Renal pelvis (tissue), 1 donor: ENCODE measurements at regions not wholly inside any gene's neighbourhood (a gene's known extent, or its start where the extent isn't known, plus 50 kb on each side); places are given as distances from the start of the nearest gene placed in this dataset.

Experiments
- DNase-seq: peaks from one replicate; pipeline ENCODE4 v3.0.0-alpha.2; 2013

DNA sequence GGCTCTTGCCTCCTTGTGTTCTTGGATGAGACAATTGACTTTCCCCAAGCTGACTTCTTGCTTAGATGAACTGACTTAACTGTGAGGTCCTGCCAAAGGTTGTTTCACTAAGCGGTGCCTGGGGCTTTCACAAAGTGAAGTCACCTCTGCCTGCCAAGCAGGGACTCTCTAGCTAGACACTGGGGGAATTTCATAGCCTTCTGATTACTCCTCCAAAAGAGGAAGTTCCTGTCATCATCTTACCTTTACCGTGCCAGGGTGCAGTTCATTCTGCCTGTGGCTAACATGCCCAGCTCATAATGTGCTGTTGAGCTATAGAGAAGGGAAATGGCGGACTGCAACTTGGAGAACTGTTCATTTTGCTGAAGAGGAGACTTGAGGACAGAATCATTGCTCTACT is 472.0 kb upstream of the WWC1 start:
- DNase-seq = no peak

DNA sequence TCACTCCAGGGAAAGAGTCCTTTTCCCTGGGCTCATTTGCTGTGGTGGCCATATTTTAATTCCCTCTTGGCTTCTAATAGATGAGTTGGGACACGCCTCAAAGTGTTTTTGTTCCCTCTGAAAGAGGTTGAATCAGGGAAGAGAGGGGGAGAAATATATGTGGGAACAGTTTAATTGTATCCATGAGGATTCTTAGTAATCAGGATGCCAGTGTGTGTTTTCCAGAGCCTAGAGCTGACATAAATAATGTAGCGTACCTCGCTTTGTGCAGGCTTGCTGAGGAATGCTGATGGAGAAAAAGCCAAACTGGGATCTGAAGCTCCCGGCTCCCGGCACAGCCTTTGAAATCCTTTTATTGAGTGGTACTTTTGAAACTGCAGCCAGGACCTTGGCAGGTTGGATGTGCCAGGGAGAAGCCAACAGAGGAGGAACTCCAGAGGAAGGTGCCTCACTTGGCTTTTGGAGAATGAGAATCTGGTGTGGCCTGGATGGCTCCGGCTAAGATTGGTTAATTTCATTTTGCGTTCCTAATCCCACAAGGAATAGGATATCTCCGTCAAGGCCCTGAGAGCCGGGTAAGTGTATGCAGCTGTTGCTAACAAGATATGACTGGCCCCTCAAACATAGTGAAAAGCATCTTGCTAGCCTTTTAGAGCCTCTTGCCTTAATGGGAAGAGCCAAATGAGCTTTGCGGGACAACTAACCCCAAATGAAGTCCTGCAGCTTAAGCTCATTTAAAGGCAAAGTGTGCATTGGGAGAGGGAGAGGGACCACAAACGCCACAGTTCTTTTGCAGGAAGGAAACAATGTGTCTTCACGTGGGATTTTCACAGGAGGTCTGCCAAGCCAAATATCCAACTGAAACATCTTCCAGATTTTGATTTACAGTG is 471.1 kb upstream of the WWC1 start:
- DNase-seq = no peak

- DNase-seq = no peak
Observed at GRCh38 chr5:167821151-167821550, 470.3 kb upstream of the WWC1 start.

DNA sequence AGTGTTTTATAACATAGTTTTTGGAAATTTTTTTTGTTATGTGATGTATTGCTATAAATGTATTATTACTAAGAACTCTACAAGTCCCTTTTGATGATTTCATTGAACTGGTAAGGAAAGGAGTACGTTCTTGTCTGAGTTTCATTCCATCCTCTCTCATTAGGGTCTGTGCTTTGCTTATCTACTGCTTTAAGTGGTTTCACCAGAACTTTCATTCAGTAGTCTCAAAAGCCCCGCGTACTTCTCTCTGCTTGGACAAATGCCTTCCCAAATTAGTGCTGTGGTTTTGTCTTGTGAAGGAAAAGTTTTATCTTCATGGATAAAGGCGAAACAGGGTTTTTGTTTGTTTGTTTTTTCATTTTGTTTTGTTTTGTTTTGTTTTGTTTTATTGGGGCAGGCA is 469.8 kb upstream of the WWC1 start:
- no peak for DNase-seq

DNA sequence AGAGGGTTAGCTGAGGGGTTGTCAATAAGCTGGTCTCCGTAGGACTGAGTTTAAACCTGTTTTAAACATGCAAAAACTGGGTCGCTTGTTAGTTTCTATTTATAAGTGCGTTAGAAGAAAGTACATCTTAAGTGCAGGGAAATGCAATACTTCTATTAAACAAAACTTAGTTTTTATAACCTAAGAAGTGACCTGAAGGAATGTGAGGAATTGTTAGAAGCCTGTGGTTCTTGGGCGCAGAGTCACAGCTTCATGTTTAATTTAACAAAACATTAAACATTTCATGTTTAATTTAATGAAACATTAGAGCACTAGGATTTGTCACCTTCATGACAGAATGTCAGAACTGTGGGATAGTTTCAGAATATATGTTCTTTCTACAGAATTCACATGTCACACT is 469.2 kb upstream of the WWC1 start:
- no peak for DNase-seq

- no peak for DNase-seq
Observed at GRCh38 chr5:167823405-167823804, 468.0 kb upstream of the WWC1 start.

- DNase-seq = no peak
Observed at GRCh38 chr5:167827766-167828165, 463.7 kb upstream of the WWC1 start.

DNA sequence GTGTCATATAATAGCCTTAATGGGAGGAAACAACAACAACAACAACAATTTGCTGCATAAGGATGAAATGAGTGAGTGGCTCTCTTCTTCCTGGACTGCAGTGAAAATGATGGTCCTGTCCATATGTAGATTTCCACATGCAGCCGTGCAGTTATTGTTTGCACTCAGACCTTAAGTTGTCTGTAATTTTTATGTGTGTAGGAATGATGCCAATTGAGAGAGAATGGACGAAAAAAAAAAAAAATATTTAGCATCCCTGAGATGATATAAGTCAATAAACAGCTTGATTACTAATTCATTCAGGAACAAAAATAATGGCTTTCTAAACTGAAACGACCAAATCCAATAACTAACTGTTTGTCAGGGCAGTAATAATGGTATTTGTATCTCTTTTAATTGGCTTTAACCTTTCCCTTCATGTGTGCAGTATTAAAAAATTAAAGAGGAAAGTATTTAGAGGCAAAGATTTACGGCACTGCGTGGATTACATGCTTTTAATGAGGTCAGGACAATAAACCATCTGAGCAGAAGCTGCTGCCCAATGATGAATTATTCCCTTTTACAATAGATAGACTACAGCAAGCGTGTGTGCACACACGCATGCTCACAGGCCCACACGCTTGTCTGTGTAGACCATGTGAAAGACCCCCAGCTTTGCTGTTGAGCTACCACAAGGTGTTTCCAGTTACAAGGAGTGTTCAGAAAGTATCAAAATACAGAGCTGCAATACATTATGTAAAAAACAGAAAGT is 459.5 kb upstream of the WWC1 start:
- no peak for DNase-seq

DNA sequence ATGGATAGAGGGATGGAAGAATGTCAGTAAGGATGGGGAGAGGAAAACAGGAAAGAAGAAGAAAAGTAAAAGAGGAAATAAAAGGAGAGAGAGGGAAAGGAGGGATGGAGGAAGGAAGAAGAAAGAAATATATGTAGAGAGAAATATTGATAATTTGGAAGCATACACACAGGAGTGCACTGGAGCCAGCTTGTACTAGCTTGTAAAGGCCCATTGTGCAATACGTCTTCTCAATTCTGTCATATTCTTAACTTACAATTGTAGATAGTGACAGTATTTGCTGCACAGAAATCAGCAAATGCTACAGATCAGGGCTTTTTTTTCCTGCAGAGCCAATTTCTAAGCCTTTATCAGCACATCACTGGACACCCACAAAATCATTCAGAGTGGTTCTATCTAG is 458.8 kb upstream of the WWC1 start:
- no peak for DNase-seq

DNA sequence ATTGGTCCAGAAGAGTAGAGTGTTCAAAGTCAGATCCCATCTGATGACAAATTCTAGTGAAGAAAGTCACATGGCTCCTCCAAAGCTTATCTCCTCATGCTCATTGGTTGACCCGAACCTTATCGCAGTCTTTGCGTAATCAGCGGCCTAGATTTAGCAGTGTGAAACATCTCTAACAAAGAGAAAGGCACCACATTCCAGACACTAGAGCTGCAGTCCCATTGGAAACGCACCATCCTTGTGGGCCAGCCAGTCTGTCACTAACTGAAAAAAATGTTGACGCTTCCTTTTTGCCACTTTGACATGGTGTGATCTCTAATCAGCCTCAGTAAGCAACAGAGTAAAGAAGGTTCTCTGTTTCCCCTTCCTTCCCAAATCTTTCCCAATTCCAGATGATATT is 458.0 kb upstream of the WWC1 start:
- no peak for DNase-seq

GRCh38 chr5:167835146-167835545 is 456.3 kb upstream of the WWC1 start:
- DNase-seq = no peak

DNA sequence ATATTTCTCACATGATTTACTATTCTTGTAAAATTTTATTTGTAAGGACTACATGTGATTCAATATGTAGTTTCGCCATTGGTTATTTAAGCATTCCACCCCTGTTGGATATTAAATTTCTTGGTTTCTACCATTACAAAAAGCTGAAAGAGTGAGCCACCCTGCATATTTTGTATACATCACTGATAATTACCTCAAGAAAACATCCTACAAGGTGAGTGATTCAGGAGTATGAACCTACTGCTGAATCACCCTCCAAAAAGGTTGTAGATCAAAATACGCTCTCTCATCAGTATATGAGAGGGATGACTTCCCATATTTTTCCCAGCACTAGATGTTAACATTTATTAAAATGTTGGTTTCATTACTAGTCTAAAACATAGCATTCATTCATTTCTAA is 454.3 kb upstream of the WWC1 start:
- DNase-seq = no peak

GRCh38 chr5:167839065-167839464 is 452.4 kb upstream of the WWC1 start:
- no peak for DNase-seq

GRCh38 chr5:167840527-167841130 is 450.8 kb upstream of the WWC1 start:
- no peak for DNase-seq

- DNase-seq = no peak
Observed at GRCh38 chr5:167843881-167844572, 447.4 kb upstream of the WWC1 start.

GRCh38 chr5:167845952-167846351 is 445.5 kb upstream of the WWC1 start:
- DNase-seq = no peak

DNA sequence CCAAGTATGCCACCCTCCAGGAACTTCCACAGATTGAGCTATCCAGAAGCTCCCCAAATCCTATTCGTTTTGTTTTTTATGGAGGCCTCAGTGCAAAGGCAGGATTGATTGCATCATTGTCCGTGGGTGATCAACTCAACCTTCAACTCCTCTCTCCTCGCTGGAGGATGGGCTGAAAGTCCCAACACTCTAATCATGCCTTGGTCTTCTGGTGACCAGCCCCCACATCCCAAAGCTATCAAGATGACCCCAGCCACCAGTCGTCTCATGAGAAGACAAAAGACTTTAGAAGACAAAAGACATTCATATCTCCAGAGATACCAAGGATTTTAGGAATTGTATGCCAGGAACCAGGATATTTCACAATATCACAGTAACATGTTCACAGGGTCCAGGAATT is 441.6 kb upstream of the WWC1 start:
- DNase-seq = no peak

- DNase-seq = no peak
Observed at GRCh38 chr5:167850911-167851310, 440.5 kb upstream of the WWC1 start.

DNA sequence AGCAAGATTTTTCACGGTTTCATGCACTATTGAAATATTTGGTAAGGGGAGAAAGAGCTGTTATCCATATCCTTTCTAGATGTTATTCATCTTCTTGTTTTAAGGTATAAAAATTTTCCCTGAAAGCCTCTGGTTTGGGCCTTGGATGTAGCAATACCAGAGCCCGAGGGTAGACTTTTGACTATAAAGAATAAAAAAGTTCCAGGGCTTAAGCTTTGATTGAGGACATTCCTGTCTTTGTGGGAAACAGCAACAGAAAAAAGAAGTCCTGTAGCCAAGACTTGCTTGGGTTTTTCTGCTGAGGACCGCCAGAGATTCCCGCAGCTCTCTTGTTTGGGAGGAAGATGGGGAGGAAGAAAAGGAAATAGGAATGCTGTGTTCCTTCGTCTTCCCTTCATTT is 440.0 kb upstream of the WWC1 start:
- DNase-seq = no peak

- DNase-seq = no peak
Observed at GRCh38 chr5:167852515-167852914, 438.9 kb upstream of the WWC1 start.

DNA sequence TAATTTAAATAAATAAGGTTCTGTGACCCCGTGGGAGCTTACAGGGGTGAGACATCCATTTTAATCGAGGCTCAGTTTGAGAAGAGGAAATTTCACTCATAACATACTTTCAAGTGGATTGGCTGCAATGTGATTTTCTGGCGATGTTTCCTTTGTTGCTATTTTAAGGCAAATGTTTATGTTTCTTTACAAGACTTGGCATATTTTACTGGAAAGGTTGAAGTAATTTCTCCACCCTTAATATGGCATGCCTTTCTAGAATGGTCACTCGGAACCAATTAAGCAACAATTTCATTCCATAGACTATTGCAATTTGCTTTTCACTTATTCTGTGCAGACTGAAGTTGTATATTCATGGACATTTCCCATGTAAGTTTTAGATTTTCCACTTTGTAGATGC is 438.0 kb upstream of the WWC1 start:
- DNase-seq = no peak

DNA sequence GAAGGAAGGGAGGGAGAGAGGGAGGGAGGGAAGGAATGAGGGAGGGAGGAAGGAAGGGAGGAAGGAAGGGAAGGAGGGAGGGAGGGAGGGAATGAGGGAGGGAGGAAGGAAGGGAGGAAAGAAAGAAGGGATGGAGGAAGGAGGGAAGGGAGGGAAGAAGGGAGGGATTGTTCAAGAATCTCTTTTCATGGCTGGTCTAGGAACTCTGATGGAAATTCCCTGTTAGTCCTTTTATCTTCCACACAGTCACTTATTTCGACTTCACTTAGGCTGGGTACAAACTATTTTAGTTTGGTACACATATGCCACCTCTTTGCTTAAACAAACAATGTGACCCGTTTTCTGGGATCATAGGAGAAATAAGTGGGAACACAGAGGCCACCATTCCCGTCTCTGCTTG is 435.6 kb upstream of the WWC1 start:
- no peak for DNase-seq
